Endothelial cell of umbilical vein (primary cell): ENCODE measurements at regions not wholly inside any gene's neighbourhood (a gene's known extent, or its start where the extent isn't known, plus 50 kb on each side); places are given as distances from the start of the nearest gene placed in this dataset.

Experiments
- CTCF ChIP-seq, 2 donors: IDR thresholded peaks; 1 replicate in 1 of 2; 2 replicates in 1 of 2; pipeline ENCODE4 v1.5.1; 2011; ENCODE audit warnings: low read length in 2 of 2, mild to moderate bottlenecking in 2 of 2, moderate library complexity in 2 of 2, control low read depth in 1 of 2, inconsistent platforms in 1 of 2, low read depth in 1 of 2; ENCODE audit not compliant: insufficient read depth in 1 of 2; ENCODE audit errors: extremely low read depth in 1 of 2
- POLR2A ChIP-seq: IDR thresholded peaks from 2 replicates; pipeline ENCODE4 v1.6.1; 2012; ENCODE audit warnings: low read depth, mild to moderate bottlenecking, control low read depth, low read length

GRCh38 chr1:181990728-181991127 is 70.8 kb downstream of the ZNF648 start:
- no peak for TF ChIP-seq CTCF (IDR thresholded peaks at IDR 0.05; ENCODE audit: extremely low read depth in 1 of 2, insufficient read depth in 1 of 2, low read depth in 1 of 2, low read length in 2 of 2)
- TF ChIP-seq POLR2A = no peak
